ENCODE measurements at regions not wholly inside any gene's neighbourhood (a gene's known extent, or its start where the extent isn't known, plus 50 kb on each side); places are given as distances from the start of the nearest gene placed in this dataset.
"Not testable (repeated sequence)": the region's sequence is repeated elsewhere in the genome, so short reads cannot be mapped to it uniquely, and the experiment has no call there.

GRCh38 chr16:9661336-9662017, 520.8 kb downstream of the GRIN2A start:
- DNase-seq, result no peak

DNA sequence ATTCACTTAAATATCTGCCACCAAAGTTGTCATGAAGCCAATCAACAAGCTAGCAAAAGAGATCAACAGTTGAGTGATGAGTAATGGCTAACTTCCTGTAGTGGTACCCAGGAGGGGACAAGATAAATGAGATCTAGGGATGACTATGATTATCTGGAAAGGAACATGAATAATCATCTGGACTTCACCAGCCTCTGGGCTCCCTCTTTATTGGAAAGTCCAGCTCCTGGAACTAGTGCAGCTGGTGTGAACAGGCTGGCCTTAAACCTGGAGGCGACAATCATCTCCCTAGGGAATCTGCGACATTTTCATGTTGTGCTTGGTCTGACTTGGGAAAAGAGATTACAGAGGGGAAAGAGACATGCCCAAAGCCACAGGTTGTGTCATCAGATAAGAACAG, 518.6 kb downstream of the GRIN2A start:
- no peak for DNase-seq

- DNase-seq, result no peak
Measured at GRCh38 chr16:9665851-9666271, 516.4 kb downstream of the GRIN2A start.

DNA sequence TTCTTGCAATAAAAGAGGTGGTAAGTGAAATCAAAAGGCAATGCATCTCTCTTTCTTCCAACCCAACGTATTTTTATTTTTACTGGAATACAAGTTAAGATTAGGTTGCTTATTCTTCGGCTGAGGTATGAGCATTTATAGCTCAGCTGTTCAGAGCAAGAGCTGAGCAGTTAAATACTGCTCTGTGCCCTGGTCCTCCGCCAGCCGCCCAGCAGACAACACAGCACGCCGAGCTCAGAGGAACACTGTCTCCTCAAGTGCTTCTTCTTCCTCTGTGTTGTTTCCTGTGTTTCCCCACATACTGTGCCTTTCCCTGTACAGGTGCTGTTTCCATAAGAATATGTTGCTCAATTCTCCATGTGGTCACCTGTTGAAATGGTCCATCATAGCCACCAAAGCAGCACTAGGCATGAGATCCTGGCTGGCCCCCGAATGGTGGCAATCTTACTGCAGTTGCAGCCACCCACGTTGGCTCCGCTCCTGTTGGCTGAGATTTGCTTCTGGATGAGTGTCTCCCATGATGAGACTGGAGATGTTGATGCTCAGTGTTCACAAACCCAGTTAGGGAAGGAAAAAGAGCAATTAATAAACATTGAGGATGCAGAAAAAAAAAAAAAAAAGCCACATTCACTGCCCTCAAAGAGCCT, 515.3 kb downstream of the GRIN2A start:
- no peak for DNase-seq

- DNase-seq, result no peak
Measured at GRCh38 chr16:9670033-9670432, 512.2 kb downstream of the GRIN2A start.

GRCh38 chr16:9670616-9671015, 511.6 kb downstream of the GRIN2A start:
- DNase-seq, result not testable (repeated sequence)

DNA sequence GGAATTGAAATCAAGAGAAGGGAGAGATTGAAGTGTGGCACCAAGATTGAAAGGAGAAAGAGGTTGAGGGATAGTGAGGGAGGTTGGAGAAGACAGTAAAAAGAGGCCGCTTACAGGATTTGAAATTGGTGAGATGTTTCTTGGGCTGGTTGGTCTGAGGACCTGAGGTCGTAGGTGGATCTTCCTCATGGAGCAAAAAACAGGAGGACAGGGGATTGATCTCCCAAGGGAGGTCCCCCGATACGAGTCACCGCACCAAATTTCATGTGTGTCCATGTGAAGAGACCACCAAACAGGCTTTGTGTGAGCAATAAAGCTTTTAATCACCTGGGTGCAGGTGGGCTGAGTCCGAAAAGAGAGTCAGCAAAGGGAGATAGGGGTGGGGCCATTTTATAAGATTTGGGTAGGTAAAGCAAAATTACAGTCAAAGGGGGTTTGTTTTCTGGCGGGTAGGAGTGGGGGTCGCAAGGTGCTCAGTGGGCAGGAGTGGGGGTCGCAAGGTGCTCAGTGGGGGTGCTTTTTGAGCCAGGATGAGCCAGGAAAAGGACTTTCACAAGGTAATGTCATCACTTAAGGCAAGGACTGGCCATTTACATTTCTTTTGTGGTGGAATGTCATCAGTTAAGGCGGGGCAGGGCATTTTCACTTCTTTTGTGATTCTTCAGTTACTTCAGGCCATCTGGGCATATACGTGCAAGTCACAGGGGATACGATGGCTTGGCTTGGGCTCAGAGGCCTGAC, 505.5 kb downstream of the GRIN2A start:
- not testable (repeated sequence) for DNase-seq

- DNase-seq, result no peak
Measured at GRCh38 chr16:9677301-9677653, 505.0 kb downstream of the GRIN2A start.

GRCh38 chr16:9679213-9679767, 502.9 kb downstream of the GRIN2A start:
- no peak for DNase-seq

GRCh38 chr16:9680019-9680655, 502.1 kb downstream of the GRIN2A start:
- DNase-seq, result no peak

DNA sequence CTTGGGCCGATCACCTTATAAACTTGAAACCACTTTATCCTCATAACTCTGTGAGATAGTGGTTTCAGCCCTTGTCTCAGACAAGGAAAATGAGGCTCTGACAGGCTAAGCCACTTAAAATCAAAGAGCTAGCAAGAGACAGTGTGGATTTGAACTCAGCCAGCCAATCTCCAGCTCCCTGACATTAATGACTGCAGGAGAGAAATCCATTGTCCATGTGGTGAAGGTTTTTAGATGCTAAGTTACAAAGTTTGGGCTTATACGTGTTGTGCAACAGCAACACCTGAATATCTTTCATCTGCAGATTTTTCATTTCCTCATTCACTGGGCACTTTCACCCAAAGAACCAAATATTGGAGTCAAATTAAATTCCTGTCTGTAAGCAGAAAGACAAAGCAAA, 501.3 kb downstream of the GRIN2A start:
- DNase-seq, result no peak

DNA sequence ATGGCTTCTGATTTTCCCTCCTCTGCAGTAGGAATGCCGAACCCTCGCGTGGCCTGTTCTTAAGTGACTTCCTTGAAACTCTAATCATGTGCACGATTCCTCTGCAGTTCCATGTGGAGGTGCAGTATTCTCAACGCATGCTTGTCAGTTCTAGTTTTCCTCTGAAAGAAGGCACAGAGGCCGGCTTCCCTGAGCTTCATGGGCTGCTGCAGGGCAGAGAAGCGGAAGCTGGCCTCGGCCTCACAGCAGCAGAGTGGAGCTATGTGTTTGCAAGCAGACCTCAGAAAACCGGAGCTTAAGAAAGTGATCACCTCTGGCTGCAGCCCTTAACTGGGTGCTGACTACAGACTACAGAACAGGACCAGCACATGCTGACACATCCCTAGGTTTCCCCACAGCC, 500.7 kb downstream of the GRIN2A start:
- DNase-seq, result no peak

GRCh38 chr16:9682320-9682719, 499.9 kb downstream of the GRIN2A start:
- no peak for DNase-seq

DNA sequence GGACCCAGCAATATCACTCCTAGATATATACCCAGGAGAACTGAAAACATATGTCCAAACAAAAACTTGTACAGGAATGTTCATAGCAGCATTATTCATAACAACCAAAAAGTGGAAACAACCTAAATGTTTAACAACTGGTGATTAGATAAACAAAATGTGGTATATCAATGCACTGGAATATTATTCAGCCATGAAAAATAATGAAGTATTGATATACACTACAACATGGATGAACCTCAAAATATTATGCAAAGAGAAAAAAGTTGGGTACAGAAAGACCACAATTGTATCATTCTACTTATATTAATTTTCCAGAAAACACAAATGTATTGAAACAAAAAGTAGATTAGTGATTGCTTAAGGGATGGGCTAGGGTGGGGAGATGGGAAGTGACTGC, 498.6 kb downstream of the GRIN2A start:
- no peak for DNase-seq

DNA sequence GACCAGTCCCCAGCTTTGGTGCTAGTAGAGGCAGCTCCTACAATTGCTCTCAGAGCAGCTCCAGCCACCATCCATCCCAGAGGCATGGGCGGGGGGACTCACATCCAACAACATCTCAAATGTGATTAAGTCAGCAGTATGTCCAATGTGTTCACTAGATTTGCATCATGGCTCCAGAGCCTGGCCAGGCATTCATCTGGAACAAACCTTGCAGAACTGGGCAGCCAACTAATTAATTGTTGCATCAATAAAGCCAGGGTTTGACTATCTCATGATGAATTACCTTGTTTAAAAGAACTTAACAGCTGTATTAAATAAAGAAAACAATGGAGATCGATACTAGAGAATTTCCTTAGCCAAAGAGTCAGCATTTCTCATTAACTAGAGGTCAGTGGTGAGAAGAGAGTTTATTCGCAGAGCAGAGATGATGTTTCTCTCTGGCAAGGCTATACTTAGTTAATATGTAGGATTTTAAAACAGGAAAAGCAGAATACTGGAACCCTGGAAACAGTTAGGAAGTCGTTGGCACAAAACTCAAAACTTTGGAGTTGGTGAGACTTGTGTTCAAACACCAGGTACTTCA, 494.4 kb downstream of the GRIN2A start:
- DNase-seq, result no peak

- no peak for DNase-seq
Measured at GRCh38 chr16:9689597-9689996, 492.6 kb downstream of the GRIN2A start.

- no peak for DNase-seq
Measured at GRCh38 chr16:9695152-9695551, 487.1 kb downstream of the GRIN2A start.
